Activated T-helper 1 cell treated with Interleukin-2 at 50 U/mL for 16 hours (primary cell): ENCODE measurements at regions not wholly inside any gene's neighbourhood (a gene's known extent, or its start where the extent isn't known, plus 50 kb on each side); places are given as distances from the start of the nearest gene placed in this dataset.
"Not testable (repeated sequence)": the region's sequence is repeated elsewhere in the genome, so short reads cannot be mapped to it uniquely, and the experiment has no call there.

Experiments used
- DNase-seq: peaks from one replicate; pipeline ENCODE4 v3.0.0-alpha.2; 2020; ENCODE audit warnings: low read depth

- no peak for DNase-seq
These were observed 381.7 kb downstream of the CD83 start for GRCh38 chr6:14499309-14499708.

- DNase-seq: no peak
These were observed 382.3 kb downstream of the CD83 start for GRCh38 chr6:14499841-14500240.

- DNase-seq: no peak
These were observed 383.2 kb downstream of the CD83 start for GRCh38 chr6:14500809-14501208.

GRCh38 chr6:14501240-14501639 lies 383.7 kb downstream of the CD83 start:
- no peak for DNase-seq

- DNase-seq: no peak
These were observed 384.3 kb downstream of the CD83 start for GRCh38 chr6:14501914-14502313.

- no peak for DNase-seq
These were observed 385.0 kb downstream of the CD83 start for GRCh38 chr6:14502551-14502950.

- no peak for DNase-seq
These were observed 387.8 kb downstream of the CD83 start for GRCh38 chr6:14505401-14505800.

- DNase-seq: no peak
These were observed 389.2 kb downstream of the CD83 start for GRCh38 chr6:14506656-14507246.

GRCh38 chr6:14509120-14509519 lies 391.5 kb downstream of the CD83 start:
- no peak for DNase-seq

- no peak for DNase-seq
These were observed 392.5 kb downstream of the CD83 start for GRCh38 chr6:14510038-14510437.

- no peak for DNase-seq
These were observed 393.6 kb downstream of the CD83 start for GRCh38 chr6:14511061-14511586.

- DNase-seq: no peak
These were observed 394.7 kb downstream of the CD83 start for GRCh38 chr6:14512246-14512645.

GRCh38 chr6:14513496-14514393 lies 396.2 kb downstream of the CD83 start:
- no peak for DNase-seq

GRCh38 chr6:14516956-14517355 lies 399.4 kb downstream of the CD83 start:
- DNase-seq: no peak

GRCh38 chr6:14517516-14518105 lies 400.0 kb downstream of the CD83 start:
- DNase-seq: no peak

GRCh38 chr6:14518515-14519217 lies 401.1 kb downstream of the CD83 start:
- DNase-seq: no peak

- no peak for DNase-seq
These were observed 402.5 kb downstream of the CD83 start for GRCh38 chr6:14520029-14520428.

- DNase-seq: no peak
These were observed 403.0 kb downstream of the CD83 start for GRCh38 chr6:14520536-14520935.

GRCh38 chr6:14521141-14521540 lies 403.6 kb downstream of the CD83 start:
- no peak for DNase-seq

GRCh38 chr6:14521861-14522260 lies 404.3 kb downstream of the CD83 start:
- DNase-seq: not testable (repeated sequence)

GRCh38 chr6:14524319-14524718 lies 406.7 kb downstream of the CD83 start:
- no peak for DNase-seq

GRCh38 chr6:14530385-14530784 lies 412.8 kb downstream of the CD83 start:
- DNase-seq: no peak
